GM18861 (cell line): ENCODE measurements at regions not wholly inside any gene's neighbourhood (a gene's known extent, or its start where the extent isn't known, plus 50 kb on each side); places are given as distances from the start of the nearest gene placed in this dataset.

Experiments used
- ATAC-seq: cut with Tn5 transposase; IDR thresholded peaks from one replicate; pipeline ENCODE4 v1.9.1; 2021; ENCODE audit not compliant: unreplicated experiment

DNA sequence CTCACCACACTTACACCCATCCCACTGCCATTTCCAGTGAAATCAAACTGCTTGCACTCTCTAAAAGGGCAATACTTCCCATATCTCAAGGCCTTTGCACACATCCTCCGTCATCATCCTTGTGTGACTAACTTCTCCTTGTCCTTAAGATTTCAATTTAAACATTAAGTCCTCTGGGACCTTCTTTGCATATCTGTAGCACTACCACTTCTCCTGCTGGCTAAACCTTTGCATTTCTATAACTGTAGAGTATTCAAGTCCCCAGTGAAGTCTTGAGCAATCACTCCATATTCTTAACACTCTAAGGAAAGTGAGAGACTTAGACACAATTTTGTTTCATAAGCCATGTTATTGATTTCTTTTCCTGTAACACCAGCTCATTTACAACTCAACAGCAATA, 136.8 kb upstream of the EPHA4 start:
- no peak for ATAC-seq

DNA sequence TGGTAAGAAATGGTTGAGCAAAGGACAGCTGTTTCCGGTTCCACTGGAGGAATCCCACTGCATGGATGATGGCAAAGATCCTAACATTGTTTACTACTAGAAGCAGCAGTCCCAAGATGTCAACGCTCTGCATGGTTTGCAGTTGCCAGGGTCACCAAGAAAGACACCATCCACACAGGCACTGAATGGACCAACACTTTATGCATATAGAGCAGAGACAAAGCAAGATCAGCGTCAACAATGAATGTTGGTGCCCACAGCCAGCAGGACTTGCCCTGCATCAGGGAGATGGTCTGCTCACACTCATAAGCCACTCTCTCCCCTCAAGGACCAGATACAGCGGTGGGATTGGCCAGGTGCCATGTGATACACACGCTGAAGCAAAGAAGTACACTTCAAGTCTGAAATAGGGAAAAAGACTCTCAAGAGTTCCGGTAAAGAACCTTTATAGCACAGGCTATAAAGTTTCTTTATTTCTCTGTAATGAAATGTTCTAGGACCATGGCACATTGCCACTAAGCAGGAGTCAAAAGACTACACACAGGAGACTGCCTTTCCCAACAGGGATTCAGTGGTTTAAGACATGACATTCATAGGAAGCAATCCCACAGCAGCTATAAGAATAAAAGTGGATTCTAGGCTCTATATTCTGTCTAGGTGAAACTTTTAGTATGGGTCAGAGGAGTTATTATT, 133.2 kb upstream of the EPHA4 start:
- no peak for ATAC-seq

DNA sequence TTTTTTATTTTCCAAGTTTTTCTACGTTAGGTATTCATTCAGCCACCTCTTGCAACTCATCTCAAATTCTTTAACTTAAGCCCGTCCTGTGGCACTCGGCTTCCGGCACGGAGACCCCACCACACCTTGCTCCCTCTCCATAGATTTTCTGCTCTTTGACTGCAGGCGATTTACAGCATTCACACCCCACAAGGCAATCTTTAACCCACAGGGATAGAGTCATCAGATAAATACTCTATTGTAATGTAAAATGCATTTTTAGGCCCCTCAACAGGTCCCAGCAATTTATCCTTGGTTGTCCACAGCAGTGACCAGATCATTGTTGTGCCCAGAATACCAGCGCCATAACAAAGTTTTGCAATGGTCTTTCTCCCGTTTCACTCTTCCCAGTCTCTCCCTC, 132.3 kb upstream of the EPHA4 start:
- ATAC-seq = no peak

DNA sequence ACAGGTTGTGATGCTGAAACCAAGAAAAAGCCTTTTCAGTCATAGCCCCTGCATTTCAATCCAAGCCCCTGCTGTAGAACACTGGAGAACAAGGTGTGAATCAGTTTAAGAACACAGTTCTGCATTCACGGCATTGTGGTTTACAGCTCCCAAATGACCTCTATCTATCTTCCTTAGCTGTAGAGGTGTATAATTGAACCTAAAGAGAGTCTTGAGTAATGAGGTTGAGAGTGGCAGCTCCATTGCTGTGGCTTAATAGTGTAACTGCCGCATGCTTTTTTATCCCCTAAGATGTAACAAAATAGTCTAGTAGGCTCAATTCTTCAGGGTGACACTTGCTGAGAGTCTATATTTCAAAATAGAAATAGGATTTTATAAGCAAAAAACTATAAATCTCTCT, 121.3 kb upstream of the EPHA4 start:
- ATAC-seq = no peak

DNA sequence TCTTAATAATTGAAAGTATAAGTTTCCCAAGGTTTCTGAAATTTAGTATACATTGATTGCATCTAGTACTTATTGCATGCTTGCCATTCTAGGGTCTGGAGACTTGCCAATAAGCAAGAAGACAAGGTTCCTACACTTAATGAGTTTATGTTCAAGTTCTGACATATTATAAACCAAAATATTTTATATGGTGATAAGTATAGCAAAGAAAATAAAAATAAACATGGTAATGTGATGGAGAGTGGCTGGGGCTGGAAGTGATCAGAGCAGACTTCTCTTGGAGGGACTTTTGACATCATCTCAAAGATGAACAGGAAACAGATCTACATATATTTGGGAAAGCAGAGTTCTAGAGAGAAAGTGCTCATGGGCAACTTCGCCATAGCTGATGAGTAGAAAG, 119.5 kb upstream of the EPHA4 start:
- no peak for ATAC-seq

DNA sequence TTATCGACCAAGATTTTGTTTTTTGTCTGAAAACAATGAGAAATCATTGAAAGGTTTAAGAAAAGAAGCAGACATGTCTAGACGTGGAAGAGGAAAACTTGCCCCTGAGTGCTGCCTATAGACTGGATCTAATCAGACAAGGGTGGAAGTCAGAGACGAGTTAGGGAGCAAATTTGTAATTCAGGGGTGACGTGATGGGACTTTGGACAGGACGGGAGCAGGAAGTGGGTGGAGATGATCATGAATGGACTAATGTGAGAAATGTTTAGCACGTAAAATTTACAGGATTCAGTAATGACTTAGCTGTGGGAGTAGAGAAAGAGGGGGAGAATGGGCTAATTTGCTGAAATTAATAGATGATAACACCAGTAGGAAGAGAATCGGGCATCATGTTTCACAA, 117.0 kb upstream of the EPHA4 start:
- ATAC-seq = no peak

DNA sequence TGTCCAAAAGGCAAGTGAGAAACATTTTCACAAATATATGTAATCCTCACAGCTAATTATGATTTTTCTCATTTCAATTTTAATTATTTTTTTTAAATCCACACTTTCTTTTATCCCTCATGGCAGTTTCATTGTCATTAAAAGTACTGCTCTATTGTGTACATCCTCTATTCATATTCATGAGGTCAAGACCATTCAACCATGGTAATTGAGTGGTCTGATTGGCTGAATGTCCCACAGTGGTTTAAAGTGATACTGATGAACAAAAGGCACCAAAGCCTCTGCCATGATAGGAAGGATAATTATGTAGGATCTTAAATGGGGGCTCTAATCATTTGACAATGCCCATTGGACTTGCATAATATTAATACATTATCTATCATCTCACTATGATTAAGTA, 108.4 kb upstream of the EPHA4 start:
- no peak for ATAC-seq

DNA sequence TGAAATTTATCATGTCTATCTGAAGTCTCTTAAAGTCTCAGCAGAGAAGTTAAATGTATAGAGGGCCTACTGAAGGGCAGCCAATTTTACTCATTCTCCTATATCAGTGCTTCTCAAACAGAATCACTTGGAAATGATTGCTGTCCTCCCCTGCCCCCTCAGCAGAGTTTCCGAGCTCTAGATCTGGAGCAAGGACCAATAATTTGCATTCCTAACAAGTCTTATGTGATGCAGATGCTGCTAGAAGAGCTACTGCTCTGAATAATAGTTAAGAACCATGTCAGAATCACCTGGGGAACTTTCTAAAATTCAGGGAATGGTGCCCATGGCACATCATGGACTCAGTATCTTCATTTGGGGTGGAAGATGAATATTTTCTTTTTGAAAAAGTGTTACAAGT, 105.6 kb upstream of the EPHA4 start:
- ATAC-seq = no peak

DNA sequence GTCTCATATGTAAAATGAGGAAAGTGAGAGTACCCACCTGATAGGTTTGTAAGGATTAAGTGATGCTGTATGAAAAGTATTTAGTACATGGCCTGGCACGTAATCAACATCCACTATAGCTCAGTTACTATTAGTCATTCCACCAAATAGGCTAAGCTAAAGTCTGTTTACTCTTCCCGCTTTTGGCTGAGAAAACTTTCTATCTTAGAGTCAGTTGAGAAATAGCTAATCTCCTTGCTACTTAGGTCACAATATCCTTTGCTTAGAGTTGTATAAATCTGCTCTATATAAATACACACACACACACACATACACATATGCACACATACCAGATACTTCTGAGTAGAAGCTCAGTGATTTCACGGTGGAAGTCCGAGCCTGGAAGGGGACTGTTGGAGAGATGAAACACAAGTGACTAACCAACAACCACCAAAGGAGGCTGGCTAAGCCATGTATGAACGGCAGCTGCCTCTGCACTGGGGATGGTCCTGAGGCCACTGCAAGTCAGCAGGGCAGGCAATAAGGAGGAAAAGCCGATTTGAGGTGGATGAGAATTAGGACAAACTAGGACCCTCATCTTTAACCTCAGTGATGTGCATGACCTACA, 104.6 kb upstream of the EPHA4 start:
- no peak for ATAC-seq

DNA sequence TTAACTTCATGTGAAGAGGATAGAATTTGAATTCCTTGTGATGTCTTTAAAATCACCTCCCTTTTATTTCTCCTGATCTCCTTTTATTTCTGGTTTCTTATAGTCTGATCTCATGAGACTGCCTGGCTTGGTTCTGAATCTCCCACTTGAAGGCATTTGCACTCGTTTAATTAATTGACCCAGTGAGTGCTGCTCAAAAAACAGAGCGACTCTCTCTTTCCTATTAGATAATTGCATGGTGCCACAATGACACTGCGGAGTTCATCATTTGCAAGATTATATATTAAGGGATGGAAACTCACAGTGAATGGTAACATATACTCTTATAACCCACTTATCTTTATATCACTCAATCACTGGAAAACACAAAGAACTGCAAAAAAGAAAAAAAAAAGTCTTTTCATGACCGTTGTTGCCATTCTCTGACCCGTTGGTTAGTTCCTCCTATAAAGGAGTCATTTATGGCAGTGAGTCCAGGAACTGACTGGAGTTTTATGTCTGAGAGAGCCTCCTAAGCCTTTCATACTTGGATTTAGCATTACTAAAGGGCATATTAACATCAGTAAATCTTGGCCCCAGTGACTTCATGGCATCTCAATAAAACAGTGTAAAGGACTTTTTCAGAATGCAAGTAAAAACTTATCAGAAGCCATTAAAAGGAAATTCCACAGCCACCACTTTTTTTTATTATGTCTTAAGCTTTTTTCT, 103.3 kb upstream of the EPHA4 start:
- ATAC-seq = no peak

DNA sequence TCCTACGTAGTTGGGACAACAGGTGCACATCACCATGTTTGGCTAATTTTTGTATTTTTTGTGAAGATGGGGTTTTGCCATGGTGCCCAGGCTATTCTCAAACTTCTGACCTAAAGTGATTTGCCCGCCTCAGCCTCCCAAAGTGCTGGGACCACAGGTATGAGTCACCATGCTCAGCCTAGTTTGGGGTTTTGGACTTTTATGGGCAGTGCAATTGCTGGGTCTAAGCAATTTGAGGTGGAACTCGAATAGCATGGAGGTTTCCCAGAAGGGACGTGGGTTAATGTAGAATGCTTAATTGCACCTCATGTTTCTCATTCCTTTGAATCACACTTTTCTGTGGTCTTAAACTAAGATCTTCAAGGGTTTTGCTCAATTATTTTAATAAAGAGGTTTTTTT, 102.3 kb upstream of the EPHA4 start:
- ATAC-seq = no peak

DNA sequence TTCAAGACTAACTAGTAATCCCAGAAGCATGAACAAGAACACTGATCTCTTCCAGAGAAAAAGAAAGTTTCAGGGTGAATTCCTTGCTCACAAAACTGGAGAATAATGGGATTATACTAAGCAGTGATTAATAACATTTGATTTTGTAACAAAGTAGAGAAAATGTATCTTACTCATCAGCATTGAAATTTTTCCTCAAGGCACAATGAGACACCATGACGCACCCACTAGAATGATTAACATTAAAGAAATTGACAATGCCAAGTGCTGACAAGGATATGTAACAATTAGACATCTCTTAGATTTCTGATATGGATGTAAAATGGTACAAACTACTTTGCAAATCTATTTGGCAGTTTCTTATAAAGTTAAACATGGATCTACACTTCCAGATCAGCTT, 101.1 kb upstream of the EPHA4 start:
- no peak for ATAC-seq

DNA sequence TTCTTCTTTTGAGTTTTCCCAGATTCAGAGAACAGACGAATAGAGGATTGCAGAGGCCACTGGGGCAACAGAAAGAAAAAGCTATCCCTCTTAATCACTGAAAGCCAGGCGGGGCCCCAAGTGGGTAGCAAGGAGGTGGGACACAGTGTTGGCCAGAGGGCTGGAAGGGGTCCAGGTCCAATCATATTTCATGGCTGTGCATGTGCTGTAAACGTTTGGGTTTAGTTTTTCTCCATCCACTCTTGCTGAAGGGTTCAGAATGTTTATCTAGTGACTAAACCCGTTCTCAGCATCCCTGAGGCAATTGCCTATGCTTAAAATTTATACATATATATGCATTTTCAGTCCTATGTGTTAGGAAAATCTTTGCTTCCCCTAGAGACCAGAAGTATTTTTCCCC, 99.4 kb upstream of the EPHA4 start:
- ATAC-seq = no peak

DNA sequence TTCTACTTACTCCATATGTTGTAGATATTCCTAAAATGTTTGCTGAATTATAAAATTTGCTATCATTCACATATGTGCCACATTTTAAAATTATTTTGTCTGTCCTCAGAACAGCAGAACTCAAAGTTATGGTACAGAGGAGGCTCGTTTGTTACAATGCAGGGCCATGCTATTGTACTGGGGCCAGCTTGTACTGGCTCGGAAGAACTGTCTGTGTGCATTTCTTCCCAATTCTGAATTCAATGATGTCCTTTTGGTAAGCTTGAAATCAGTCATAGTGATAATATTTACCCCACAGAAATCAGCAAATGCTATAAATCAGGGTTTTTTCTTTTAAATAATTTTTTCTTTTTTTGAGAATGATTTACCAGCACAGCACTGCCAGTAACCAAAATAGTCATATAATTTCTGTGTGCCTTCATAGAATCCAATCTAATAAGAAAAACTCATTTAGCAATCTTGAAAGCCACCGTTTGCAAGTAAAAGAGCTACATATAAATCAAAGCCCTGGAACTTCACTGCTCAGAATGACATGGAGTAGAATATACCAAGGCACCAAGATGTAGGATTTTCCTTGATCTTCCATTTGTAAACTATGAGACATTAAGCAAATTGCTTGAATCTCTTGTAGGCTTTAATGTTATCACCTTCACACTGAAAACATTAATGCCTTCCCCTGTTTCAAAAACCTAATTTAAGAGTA, 90.7 kb upstream of the EPHA4 start:
- no peak for ATAC-seq

DNA sequence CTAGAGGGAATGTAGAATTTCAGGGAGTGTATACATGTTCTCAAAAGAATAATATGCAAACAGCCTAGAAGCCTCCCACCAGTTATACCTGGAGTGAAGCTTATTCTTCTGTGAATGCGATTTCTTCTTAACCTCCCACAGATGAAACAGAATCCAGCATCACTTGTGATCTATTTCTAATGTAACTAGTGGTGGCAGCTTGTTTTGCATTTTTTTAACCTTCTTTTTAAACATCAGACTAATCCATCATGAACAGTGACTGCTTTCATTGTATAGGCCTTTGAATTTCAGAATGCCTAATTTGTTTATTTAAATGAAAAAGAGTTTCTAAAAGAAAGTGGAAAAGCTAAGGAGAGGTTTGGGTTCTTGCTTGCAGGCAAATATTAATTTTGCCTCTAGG, 85.7 kb upstream of the EPHA4 start:
- no peak for ATAC-seq

DNA sequence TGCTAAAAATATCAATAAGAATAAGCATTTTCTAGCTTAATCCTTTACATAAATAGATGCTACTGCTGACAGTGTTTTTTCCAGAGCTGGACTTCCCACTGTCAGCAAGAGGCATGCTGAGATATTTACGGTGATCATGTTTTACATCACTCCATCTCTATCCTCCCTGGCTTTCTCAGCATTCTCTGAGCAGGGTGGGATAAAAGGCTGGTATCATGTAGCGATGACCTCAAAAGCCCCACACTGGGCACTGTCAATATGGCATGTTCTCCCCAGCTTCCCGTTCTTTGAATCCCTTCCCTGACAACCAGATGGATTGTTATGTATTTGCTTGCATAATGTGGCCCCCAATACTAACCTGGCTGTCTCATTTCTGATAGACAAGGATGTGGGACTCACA, 83.2 kb upstream of the EPHA4 start:
- no peak for ATAC-seq

DNA sequence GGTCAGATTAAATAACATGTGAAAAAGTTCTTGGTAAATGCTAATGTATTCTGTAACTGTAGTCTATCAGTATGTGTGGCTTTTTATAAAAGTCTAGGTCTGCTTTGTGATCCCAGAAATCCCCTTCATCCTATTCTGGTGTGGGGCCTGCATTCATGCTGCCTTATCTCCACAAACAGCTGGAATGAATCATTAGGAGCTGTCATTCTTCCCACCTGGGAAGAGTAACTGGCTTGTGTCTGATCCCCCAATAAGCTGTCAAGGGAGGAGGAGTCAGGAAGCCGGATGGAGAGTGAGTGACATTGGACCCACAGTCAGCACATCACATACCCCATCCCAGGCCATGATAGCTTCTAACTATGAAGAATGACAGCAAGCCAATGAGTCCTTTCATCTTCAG, 81.1 kb upstream of the EPHA4 start:
- no peak for ATAC-seq

DNA sequence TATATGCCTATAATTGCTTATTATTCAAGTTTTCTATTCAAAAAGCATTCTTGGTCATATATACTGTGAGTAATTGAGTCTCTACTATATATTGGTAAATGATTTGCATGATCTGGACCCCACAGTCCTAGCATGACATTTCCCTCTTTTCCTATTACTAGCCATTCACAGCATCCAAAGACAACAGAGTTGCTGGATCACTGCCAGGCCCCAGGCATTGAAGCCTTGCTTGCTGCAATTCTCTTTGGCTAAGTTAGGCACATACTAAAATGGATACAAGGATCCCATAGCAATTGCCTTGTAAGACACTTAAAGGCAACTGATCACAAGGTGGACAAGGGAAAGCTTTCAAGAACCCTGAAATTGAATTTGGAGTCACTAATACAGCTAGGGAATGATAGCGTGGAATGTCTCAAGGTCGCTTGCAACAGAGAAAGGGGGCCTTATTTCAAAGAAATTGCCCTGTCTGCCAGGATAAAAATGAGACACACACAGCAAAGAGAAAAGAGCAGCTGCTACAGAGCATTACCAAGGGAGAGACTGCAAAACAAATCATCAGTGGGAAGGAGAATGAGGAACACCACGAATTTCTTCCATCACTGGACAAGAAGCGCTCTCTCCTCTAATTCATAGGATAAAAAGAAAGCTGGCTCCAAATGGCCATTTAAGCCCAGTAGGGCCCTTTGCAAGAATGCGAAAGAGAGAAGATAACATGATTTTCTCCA, 77.1 kb upstream of the EPHA4 start:
- no peak for ATAC-seq

DNA sequence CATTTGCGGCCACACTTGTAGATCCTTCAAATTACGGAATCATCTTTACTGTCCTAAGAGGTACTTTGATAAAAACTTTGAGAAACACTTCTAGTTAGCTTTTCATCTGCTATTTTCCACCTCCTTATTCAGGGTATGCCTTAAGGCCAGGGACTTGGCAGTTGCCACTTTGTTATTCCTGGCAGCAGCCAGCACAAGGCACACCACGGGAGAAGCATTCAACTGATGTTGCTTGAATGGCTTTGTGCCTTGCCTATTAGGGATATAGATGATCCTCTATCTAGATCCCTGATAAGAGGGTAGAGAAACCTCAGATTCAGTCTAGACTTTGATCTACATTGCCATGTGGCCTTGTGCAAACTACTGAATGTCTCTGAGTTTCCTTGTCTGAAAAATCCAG, 70.3 kb upstream of the EPHA4 start:
- no peak for ATAC-seq

DNA sequence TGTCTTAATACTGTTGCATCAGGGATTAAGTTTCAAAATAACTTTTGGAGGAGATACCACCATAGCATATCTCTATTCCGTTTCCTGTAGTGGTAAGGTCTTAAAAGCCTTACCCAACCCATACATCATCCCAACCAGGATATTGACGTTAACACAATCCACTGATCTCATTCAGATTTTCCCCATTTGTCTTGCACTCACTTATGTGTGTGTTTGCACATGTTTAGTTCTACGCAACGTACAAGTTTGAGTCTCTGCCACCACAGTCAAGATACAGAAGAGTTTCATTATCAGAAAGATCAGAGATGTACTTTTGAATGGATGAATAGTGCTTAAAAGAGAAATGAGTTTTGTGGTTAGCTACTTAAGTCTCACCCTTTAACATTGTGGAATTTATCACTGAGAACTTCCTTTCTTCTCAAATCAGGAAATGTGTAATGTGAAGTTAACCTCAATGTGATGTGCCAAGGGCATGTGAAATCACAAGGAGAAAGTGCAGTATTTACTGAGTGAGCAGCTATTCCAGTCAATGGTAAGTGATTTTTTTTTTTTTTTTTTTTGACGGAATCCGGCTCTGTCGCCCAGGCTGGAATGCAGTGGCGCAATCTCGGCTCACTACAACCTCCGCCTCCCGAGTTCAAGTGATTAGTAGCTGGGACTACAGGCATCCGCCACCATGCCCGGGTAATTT, 69.2 kb upstream of the EPHA4 start:
- ATAC-seq = no peak

DNA sequence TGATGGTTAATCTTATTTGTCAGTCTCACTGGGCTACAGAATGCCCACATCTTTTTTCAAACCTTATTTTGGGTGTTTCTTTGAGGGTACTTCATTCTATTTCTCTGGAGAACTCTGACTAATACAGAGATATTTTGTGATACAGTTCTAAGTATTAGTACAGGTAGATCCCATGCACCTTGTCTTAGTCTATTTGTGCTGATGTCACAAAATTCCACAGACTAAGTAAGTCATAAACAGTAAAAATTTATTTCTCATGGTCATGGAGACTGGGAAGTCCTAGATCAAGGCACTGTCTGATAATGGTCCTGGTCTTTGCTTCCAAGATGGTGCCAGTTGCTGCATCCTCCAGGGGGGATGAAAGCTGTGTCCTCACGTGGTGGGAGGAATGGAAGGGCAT, 68.6 kb upstream of the EPHA4 start:
- no peak for ATAC-seq
